Suprapubic skin (tissue), 4 donors: ENCODE measurements at regions not wholly inside any gene's neighbourhood (a gene's known extent, or its start where the extent isn't known, plus 50 kb on each side); places are given as distances from the start of the nearest gene placed in this dataset.
"Not testable (repeated sequence)": the region's sequence is repeated elsewhere in the genome, so short reads cannot be mapped to it uniquely, and the experiment has no call there.

Experiments used
- DNase-seq, 2 donors: peaks; one replicate each; pipeline ENCODE4 v3.0.0-alpha.2; 2019; ENCODE audit warnings: low spot score in 2 of 2
- H3K27ac ChIP-seq: fragments of 200-600 bp; sonication (generic); one replicate; pipeline ENCODE4 v1.5.1; 2019
- H3K27me3 ChIP-seq: fragments of 200-600 bp; sonication (generic); one replicate; pipeline ENCODE4 v1.5.1; 2019
- H3K36me3 ChIP-seq: fragments of 200-600 bp; sonication (generic); one replicate; pipeline ENCODE4 v1.5.1; 2019
- H3K4me1 ChIP-seq: fragments of 200-600 bp; sonication (generic); one replicate; pipeline ENCODE4 v1.5.1; 2019
- H3K4me3 ChIP-seq: fragments of 200-600 bp; sonication (generic); one replicate; pipeline ENCODE4 v1.5.1; 2019; ENCODE audit warnings: mild to moderate bottlenecking
- H3K9me3 ChIP-seq: fragments of 200-600 bp; sonication (generic); one replicate; pipeline ENCODE4 v1.5.1; 2019
- CTCF ChIP-seq, 2 donors: fragments of 200-600 bp in 1 of 2; fragments of 450-650 bp in 1 of 2; sonication (generic) in 1 of 2; IDR thresholded peaks; one replicate each; pipeline ENCODE4 v1.5.1; 2016 to 2019; ENCODE audit warnings: antibody characterized with exemption in 2 of 2, mild to moderate bottlenecking in 1 of 2, moderate library complexity in 1 of 2
- EP300 ChIP-seq: sonication (generic); formaldehyde crosslinking; IDR thresholded peaks from one replicate; pipeline ENCODE4 v1.6.1; 2017; ENCODE audit warnings: antibody characterized with exemption
- POLR2A ChIP-seq, 2 donors: fragments of 450-650 bp; IDR thresholded peaks; one replicate each; pipeline ENCODE4 v1.6.1; 2017; ENCODE audit warnings: antibody characterized with exemption in 2 of 2, mild to moderate bottlenecking in 2 of 2, moderate library complexity in 2 of 2
- POLR2AphosphoS5 ChIP-seq, 3 donors: sonication (generic); formaldehyde crosslinking; IDR thresholded peaks; one replicate each; pipeline ENCODE4 v1.6.1; 2017; ENCODE audit warnings: antibody characterized with exemption in 3 of 3
- WGBS: methylation state at CpG from one replicate; pipeline ENCODE4 v1.1.5; 2018; 5-methylcytosine and 5-hydroxymethylcytosine counted together

GRCh38 chr3:139265131-139266016 is 78.4 kb upstream of the MRPS22 start:
- H3K27me3 ChIP-seq: no peaks in the 10 kb centered on the region
- no peaks in the 10 kb centered on the region for H3K36me3 ChIP-seq
- no peak for TF ChIP-seq CTCF (IDR thresholded peaks at IDR 0.05)
- TF ChIP-seq POLR2AphosphoS5 (IDR thresholded peaks at IDR 0.05): no peak
- WGBS: 84% methylated on average over 9 of the region's 9 CpGs
- no peak overlapping the region for H3K4me3 ChIP-seq
- DNase-seq: no peak
- H3K9me3 ChIP-seq: no peaks in the 10 kb centered on the region
- no peaks in the 10 kb centered on the region for H3K4me1 ChIP-seq
- no peak overlapping the region for H3K27ac ChIP-seq

- Histone ChIP-seq H3K9me3 (no peaks in the 10 kb centered on the region), H3K36me3 (no peaks in the 10 kb centered on the region), H3K27ac (no peak overlapping the region), H3K4me3 (no peak overlapping the region), H3K4me1 (no peaks in the 10 kb centered on the region), H3K27me3 (no peaks in the 10 kb centered on the region)
- DNase-seq: peak in 1 of 2 donors; percentile 29
- 94% methylated on average over 7 of the region's 7 CpGs for WGBS
- TF ChIP-seq CTCF (IDR thresholded peaks at IDR 0.05) (no peak), POLR2AphosphoS5 (IDR thresholded peaks at IDR 0.05) (no peak), POLR2A (IDR thresholded peaks at IDR 0.05) (no peak), EP300 (no peak)
These were observed 76.2 kb upstream of the MRPS22 start for GRCh38 chr3:139267300-139268246.

DNA sequence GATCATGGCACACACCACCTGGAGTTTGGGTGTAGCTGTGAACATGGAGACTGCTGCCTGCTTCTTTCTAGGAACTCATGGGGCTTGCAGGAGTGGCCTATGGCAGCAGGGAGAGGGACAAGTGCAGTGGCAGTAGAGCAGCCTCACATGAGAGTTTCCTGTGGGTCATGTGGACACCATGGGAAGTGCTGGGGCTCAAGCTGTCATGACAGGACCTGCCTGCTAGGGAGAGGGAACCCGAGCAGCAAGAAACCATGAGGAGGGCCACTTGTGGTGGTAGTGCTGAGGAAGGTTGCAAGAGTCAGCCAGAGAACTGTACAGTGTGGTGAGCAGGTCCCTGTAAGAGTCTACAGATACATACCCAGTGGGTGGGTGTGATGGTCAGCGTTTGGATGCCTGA is 73.8 kb upstream of the MRPS22 start:
- no peak for TF ChIP-seq POLR2A (IDR thresholded peaks at IDR 0.05)
- no peak for TF ChIP-seq CTCF (IDR thresholded peaks at IDR 0.05)
- no peak for TF ChIP-seq POLR2AphosphoS5 (IDR thresholded peaks at IDR 0.05)
- no peak for TF ChIP-seq EP300
- H3K27ac ChIP-seq: no peak overlapping the region
- no peaks in the 10 kb centered on the region for H3K9me3 ChIP-seq
- DNase-seq: peak in 1 of 2 donors; percentile 26
- 66% methylated on average over 2 of the region's 2 CpGs for WGBS
- no peaks in the 10 kb centered on the region for H3K27me3 ChIP-seq
- no peak overlapping the region for H3K4me3 ChIP-seq
- H3K36me3 ChIP-seq: no peaks in the 10 kb centered on the region
- H3K4me1 ChIP-seq: no peaks in the 10 kb centered on the region

GRCh38 chr3:139270652-139271051 is 73.2 kb upstream of the MRPS22 start:
- not testable (repeated sequence) for H3K4me1 ChIP-seq, H3K4me3 ChIP-seq, H3K36me3 ChIP-seq, H3K27me3 ChIP-seq, H3K27ac ChIP-seq, H3K9me3 ChIP-seq
- 80% methylated on average over 2 of the region's 2 CpGs for WGBS
- DNase-seq: peak in 1 of 2 donors; percentile 4

DNA sequence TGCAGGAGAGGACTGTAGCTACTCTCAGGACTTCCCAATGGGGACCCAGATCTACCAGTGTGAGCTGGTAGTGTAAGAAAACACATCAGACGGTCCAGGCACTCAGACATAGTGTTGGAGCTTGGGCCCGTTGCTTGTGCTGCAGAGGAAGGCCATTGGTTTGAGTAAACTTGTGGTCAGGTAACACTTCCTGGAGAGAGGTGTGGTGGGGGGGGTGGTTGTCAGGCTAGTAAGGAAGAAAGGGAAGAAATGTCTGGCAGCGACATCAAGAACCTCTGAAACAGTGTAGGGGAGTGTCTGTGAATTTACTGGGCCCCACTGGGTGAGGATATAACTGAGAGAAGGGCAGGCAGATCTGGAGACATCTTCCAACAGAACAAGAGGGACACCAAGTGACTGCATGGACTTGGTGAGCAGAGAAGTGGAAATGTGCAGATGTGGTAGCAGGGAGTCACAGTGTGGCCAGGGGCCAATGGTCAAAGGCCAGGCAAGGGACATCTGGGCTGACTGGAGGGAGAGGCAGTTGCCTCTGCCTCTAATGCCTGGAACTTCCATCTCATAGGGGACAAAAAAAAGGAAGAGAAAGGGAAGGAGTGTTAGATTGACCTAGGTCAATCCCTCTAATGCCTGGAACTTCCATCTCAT is 63.7 kb upstream of the MRPS22 start:
- Histone ChIP-seq H3K9me3 (no peaks in the 10 kb centered on the region), H3K27me3 (no peaks in the 10 kb centered on the region), H3K4me3 (no peak overlapping the region), H3K4me1 (peaks cover 6% of the 10 kb centered on the region), H3K27ac (no peak overlapping the region), H3K36me3 (no peaks in the 10 kb centered on the region)
- TF ChIP-seq CTCF (IDR thresholded peaks at IDR 0.05) (no peak), POLR2A (IDR thresholded peaks at IDR 0.05) (no peak), EP300 (no peak), POLR2AphosphoS5 (IDR thresholded peaks at IDR 0.05) (no peak)
- DNase-seq: no peak
- 91% methylated on average over 3 of the region's 3 CpGs for WGBS
